ENCODE measurements at regions not wholly inside any gene's neighbourhood (a gene's known extent, or its start where the extent isn't known, plus 50 kb on each side); places are given as distances from the start of the nearest gene placed in this dataset.

DNA sequence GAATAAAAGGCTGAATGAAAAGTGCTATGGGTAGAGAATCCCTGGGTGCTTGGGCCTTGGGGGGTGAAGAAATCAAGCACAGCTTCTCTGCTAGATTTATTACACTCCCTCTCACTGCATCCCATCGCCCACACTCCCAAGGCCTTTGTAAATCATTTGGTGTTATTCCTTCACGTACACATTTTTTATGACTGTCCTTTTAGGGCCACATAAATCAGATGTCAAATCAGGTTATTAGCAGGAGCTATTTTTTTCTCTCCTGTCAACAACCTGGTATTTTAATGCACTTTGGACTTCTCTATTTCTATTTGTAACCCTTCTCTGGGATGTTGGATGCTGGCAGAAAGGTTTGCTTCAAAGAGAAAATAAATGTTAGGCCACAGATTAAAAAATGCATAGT is 408.8 kb downstream of the INSC start:
- Histone ChIP-seq H3K9me3 (replicated peaks in 1 of 3) (peaks cover 0 to 8% (median 5%) of the 10 kb centered on the region in 3 donors), H3K4me3 (no peak overlapping the region), H3K4me1 (replicated peaks in 1 of 2) (no peaks in the 10 kb centered on the region), H3K36me3 (replicated peaks in 1 of 2) (no peaks in the 10 kb centered on the region), H3K27me3 (no peaks in the 10 kb centered on the region), H3K27ac (no peak overlapping the region)
- intact Hi-C loops (cut with DNase I) = no loop called here
- TF ChIP-seq, protein P1, sequence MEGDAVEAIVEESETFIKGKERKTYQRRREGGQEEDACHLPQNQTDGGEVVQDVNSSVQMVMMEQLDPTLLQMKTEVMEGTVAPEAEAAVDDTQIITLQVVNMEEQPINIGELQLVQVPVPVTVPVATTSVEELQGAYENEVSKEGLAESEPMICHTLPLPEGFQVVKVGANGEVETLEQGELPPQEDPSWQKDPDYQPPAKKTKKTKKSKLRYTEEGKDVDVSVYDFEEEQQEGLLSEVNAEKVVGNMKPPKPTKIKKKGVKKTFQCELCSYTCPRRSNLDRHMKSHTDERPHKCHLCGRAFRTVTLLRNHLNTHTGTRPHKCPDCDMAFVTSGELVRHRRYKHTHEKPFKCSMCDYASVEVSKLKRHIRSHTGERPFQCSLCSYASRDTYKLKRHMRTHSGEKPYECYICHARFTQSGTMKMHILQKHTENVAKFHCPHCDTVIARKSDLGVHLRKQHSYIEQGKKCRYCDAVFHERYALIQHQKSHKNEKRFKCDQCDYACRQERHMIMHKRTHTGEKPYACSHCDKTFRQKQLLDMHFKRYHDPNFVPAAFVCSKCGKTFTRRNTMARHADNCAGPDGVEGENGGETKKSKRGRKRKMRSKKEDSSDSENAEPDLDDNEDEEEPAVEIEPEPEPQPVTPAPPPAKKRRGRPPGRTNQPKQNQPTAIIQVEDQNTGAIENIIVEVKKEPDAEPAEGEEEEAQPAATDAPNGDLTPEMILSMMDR (IDR thresholded peaks at IDR 0.05) = no peak
- TF ChIP-seq POLR2A (IDR thresholded peaks at IDR 0.05) = no peak
- DNase-seq = no peak
- WGBS, 4 donors = 22 to 35% (median 33%) methylated on average over 2 of the region's 2 CpGs

DNA sequence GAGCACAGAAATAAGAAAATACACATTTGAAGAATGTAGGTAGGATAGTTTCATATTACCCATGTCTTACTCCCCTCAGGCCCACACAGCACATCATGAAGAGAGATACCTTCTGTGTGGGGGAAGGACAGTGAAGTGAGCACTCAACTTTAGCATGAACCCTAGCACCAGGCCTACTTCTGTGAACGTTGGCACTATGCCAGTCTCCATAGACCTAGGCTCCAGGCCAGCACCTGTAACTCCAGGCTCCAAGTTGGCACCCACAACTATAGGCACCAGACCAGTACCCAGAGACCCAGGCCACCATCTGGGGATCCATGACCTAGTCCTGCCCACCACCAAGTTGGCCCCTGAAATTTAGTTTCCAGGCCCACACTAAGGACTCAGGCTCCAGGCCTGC is 410.9 kb downstream of the INSC start:
- Histone ChIP-seq H3K27me3 (no peaks in the 10 kb centered on the region), H3K36me3 (replicated peaks in 1 of 2) (no peaks in the 10 kb centered on the region), H3K27ac (no peak overlapping the region), H3K4me3 (no peak overlapping the region), H3K4me1 (replicated peaks in 1 of 2) (no peaks in the 10 kb centered on the region), H3K9me3 (replicated peaks in 1 of 3) (peaks cover 0 to 8% (median 5%) of the 10 kb centered on the region in 3 donors)
- intact Hi-C loops (cut with DNase I) = no loop called here
- no peak for DNase-seq
- WGBS, 4 donors = 38 to 69% (median 55%) methylated on average over 1 of the region's 1 CpG
- no peak for TF ChIP-seq POLR2A (IDR thresholded peaks at IDR 0.05)
- TF ChIP-seq, protein P1 (IDR thresholded peaks at IDR 0.05) = no peak

GRCh38 chr11:15526032-15526431 is 411.3 kb downstream of the INSC start:
- no peaks in the 10 kb centered on the region for H3K27me3 ChIP-seq
- H3K9me3 ChIP-seq (replicated peaks in 1 of 3) = peaks cover 0 to 8% (median 5%) of the 10 kb centered on the region in 3 donors
- DNase-seq = no peak
- no peaks in the 10 kb centered on the region for H3K36me3 ChIP-seq (replicated peaks in 1 of 2)
- no peak overlapping the region for H3K4me3 ChIP-seq
- TF ChIP-seq POLR2A (IDR thresholded peaks at IDR 0.05) = no peak
- TF ChIP-seq, protein P1 (IDR thresholded peaks at IDR 0.05) = no peak
- no peak overlapping the region for H3K27ac ChIP-seq
- WGBS, 4 donors = 71 to 79% (median 73%) methylated on average over 2 of the region's 2 CpGs
- no peaks in the 10 kb centered on the region for H3K4me1 ChIP-seq (replicated peaks in 1 of 2)
- intact Hi-C loops (cut with DNase I) = no loop called here

DNA sequence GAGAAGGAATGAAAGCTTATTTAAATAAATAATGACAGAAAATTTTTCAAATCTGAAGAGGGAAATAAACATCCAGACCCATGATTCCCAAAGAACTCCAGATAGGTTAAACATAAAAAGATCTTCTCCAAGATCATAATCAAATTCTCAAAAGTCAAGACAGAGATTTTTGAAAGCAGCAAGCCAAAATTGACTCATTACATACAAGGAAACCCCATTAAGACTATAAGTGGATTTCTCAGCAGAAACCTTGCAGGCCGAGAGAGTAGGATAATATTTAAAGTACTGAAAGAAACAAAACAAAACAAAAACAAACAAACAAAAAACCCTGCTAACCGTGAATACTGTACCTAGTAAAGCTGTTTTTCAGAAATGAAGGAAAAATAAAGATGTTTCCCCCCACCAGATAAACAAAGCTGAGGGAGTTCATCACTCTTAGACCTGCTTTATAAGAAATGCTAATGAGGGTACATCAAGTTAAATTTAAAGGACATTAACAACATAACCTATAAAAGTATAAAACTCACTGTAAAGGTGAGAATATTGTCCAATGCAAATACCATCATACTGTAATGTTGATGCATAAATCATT is 412.2 kb downstream of the INSC start:
- H3K27ac ChIP-seq = no peak overlapping the region
- TF ChIP-seq, protein P1 (IDR thresholded peaks at IDR 0.05) = no peak
- no peak for TF ChIP-seq POLR2A (IDR thresholded peaks at IDR 0.05)
- peaks cover 0 to 12% (median 5%) of the 10 kb centered on the region in 3 donors for H3K9me3 ChIP-seq (replicated peaks in 1 of 3)
- H3K27me3 ChIP-seq = no peaks in the 10 kb centered on the region
- intact Hi-C loops (cut with DNase I) = no loop called here
- H3K4me1 ChIP-seq (replicated peaks in 1 of 2) = no peaks in the 10 kb centered on the region
- WGBS, 4 donors = 41 to 66% (median 50%) methylated on average over 2 of the region's 2 CpGs
- DNase-seq = no peak
- H3K4me3 ChIP-seq = no peak overlapping the region
- H3K36me3 ChIP-seq (replicated peaks in 1 of 2) = no peaks in the 10 kb centered on the region
